GM21381 (cell line): ENCODE measurements at regions not wholly inside any gene's neighbourhood (a gene's known extent, or its start where the extent isn't known, plus 50 kb on each side); places are given as distances from the start of the nearest gene placed in this dataset.

Source experiments
- ATAC-seq: cut with Tn5 transposase; IDR thresholded peaks from one replicate; pipeline ENCODE4 v1.9.1; 2021; ENCODE audit warnings: mild to moderate bottlenecking, moderate library complexity; ENCODE audit not compliant: unreplicated experiment

DNA sequence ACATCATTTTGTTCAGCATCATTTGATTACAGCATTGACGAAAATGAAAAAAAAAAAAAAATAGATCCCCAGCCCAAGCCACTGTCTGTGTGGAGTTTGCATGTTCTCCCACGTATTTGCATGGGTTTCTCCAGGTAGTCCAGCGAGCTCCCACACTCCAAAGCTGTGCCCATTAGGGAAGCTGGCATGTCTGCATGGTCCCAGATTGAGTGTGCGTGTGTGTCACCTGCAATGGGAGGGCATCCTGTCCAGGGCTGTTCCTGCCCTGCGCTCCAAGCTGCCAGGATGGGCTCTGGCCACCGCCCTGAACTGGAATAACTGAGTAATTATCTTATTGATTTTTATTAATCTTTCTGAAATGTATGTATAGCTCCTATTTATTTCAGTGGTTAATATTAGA is 88.6 kb downstream of the KLF12 start:
- no peak for ATAC-seq

DNA sequence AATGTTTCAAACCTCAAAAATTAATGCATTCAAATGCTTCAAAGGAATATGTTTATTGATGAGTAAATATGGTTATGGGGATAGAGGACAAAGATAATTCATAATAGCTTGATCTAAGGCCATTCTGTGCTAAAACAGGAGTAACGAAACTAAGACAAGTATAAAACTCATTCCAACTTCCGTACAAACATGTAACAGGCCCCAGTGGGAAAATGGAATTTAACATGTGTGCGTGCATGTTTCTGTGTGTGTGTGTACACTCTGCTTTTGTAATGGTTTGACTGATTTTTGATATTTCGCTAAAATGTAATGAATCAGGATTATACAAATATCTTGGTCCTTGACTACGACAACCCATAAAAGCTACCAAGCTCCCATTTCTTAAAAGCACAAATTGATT is 91.0 kb downstream of the KLF12 start:
- ATAC-seq = no peak

GRCh38 chr13:74040200-74040599 is 94.0 kb downstream of the KLF12 start:
- ATAC-seq = no peak

GRCh38 chr13:74039667-74040066 is 94.5 kb downstream of the KLF12 start:
- ATAC-seq = no peak

DNA sequence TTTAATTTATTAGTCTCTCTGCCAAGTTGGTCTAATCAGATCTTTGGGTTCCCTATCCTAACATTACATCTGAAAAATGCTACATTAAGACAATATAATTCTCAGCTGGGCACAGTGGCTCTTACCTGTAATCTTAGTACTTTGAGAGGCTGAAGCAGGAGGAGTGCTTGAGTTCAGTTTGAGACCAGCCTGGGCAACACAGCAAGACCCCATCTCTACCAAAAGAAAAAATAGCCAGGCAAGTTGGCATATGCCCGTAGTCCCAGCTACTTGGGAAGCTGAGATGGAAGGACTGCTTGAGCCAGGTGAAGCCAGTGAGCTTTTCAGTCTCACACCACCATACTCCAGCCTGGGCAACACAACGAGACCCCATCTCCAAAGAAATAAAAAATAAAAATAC is 95.0 kb downstream of the KLF12 start:
- no peak for ATAC-seq

GRCh38 chr13:74037762-74038161 is 96.4 kb downstream of the KLF12 start:
- ATAC-seq = no peak

- no peak for ATAC-seq
These were observed 97.8 kb downstream of the KLF12 start for GRCh38 chr13:74036373-74036772.

GRCh38 chr13:74035896-74036295 is 98.3 kb downstream of the KLF12 start:
- ATAC-seq = no peak

DNA sequence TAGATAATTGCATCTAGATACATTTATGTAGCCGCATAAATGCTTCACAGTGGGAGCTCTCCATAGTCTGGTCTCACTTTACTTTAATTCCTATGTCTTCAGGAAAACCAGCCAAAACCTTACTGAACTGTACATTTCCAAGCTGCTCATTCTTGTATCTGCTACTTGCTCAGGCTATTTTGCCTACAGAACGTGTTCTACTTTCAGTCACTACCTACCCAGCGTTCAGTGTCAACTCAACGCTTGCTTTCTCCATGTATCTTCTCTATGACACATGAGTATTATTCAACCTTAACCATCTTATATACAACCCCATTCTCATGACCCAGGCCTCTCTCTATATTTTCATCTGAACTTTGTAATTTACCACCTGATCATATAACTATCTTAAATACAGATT is 101.9 kb downstream of the KLF12 start:
- no peak for ATAC-seq

DNA sequence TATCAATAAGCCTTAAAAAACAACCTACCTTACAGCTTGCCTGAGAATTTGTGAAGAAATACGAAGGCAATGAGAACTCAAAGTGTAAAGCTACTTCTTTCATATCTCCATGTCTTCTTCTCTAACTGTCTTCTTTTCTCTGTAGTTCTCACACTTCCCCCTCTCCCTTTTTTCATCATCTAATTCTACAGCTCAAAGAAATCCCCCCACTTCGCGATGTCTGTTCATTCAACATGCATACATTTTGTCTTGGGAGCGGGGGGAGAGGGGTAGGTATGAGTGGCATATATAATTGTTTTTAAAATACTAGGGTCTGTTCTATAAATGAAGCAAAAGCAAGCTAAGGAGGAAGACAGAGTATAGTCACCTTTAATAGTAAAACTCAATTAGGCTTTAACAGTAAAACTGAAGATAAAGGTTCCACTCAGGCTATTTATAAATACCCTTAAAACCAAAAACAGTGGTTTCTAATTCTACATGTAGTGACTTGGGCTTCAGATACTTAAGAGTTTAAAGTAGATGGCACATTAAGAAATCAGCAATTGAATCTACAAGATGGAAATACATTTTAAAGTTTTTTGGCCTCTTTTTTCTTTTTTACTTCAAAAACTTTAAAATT is 106.9 kb downstream of the KLF12 start:
- peak; percentile 40 for ATAC-seq

GRCh38 chr13:74026753-74027152 is 107.5 kb downstream of the KLF12 start:
- peak; percentile 93 for ATAC-seq

- ATAC-seq = no peak
These were observed 108.8 kb downstream of the KLF12 start for GRCh38 chr13:74025369-74025768.

GRCh38 chr13:74024856-74025255 is 109.3 kb downstream of the KLF12 start:
- ATAC-seq = no peak

DNA sequence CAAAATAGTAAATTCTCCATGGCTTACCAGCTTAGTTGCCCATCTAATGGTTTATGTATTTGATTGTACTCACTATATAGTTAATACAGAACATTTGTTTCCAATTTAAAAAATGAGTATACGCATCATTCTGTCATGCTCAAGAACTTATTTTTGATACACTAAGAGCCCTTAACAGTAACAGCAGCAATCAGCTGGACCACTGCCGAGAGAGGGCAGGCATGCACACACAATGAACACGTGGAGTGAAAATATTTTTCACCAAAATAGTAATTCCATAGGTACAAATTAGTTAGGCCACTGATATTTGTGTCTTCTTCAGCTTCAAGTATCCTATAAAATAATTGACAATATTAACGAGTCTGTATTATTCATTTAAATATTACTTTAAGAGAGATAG is 109.9 kb downstream of the KLF12 start:
- ATAC-seq = no peak

- ATAC-seq = no peak
These were observed 110.7 kb downstream of the KLF12 start for GRCh38 chr13:74023484-74023883.

DNA sequence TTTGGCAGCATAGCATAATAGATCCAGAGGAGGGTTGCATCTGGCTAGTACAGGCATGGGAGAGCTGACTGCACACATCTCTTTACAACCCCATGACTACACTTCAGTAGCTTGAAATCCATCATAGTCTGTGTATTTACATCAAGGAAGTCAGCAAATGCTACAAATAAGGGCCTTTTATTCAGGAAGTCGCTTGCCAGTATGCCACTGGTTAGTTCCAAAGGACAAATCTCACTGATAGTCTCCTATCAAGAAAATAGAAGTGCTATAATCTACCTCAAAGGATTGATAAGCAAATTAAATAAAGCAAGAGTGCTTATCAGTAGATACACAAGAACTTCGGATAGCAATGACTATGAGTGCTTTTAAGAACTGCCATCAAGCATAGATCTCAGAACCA is 112.7 kb downstream of the KLF12 start:
- ATAC-seq = no peak

DNA sequence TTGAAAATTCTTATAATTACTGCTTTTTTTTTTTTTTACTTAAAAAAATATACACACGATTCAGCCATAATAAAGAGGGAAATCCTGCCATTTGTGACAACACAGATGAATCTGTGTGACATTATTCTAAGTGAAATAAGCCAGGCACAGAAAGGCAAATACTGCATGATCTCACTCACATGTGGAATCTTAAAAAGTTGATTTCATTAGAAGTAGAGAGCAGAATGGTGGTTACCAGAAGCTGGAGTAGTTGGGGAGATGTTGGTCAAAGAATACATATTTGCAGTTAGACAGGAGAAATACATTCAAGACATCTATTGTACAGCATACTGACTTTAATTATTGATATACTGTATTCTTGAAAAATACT is 116.2 kb downstream of the KLF12 start:
- peak; percentile 11 for ATAC-seq

- ATAC-seq = peak; percentile 64
These were observed 116.7 kb downstream of the KLF12 start for GRCh38 chr13:74017301-74018061.

DNA sequence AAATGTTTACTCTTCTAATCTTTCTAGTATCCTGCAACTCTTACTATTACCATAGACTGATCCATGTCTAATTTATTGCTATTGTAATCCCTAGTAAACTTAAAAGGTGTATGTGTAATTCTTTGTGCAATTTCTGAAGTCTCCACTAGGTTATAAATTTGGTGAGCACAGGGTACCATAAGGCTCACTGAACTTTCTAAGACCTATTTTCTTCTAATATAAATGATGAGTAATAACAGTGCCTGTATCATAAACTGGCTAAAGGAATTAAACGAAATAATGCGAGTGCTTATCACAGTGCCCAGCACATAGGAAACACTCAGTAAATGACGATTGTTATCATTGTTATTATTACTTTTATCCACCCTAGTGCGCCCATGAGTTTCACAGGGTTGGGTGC is 119.1 kb downstream of the KLF12 start:
- no peak for ATAC-seq

DNA sequence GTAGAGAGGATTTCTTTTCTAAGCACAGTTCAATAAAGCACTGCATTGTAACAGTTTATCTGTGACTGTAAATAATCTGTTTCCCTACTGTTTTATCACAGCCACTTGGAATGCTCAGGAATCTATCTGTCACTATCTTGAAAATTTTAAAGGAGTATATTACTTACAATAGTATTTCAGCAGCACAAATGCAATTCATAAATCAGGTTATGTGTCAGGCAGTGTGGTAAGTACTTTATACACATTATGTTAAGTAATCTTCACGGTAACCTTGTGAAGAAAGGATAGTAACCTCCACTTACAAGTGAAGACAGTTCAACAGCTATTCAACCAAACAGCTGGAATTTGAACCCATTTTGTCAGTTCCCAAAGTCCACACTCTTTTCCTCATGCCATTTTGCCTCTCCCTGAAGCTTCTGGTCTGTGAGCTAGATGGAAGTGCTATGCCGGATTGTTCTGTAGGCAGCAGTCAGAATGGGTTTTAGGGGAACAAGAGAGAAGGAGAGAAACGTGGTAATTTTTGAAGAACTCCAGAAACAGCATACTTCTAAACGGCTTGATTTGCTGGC is 125.0 kb downstream of the KLF12 start:
- ATAC-seq = no peak

GRCh38 chr13:74006666-74007065 is 127.5 kb downstream of the KLF12 start:
- no peak for ATAC-seq
